DOHH2 (cell line): ENCODE measurements at regions not wholly inside any gene's neighbourhood (a gene's known extent, or its start where the extent isn't known, plus 50 kb on each side); places are given as distances from the start of the nearest gene placed in this dataset.

Experiments used
- H3F3A ChIP-seq: fragments of 200-600 bp; sonication (generic), shearing (Covaris generic); 2 replicates; pipeline ENCODE4 v1.6.0; 2016; ENCODE audit warnings: antibody characterized with exemption, mild to moderate bottlenecking; ENCODE audit not compliant: control insufficient read depth, insufficient read depth
- H3K27ac ChIP-seq: fragments of 200-600 bp; sonication (generic); 2 replicates; pipeline ENCODE4 v1.5.1; 2014; ENCODE audit warnings: low read depth, mild to moderate bottlenecking, low read length, moderate library complexity
- H3K27me3 ChIP-seq: fragments of 200-600 bp; sonication (generic); 2 replicates; pipeline ENCODE4 v1.6.1; 2014; ENCODE audit warnings: mild to moderate bottlenecking, low read length, mixed read lengths; ENCODE audit not compliant: control insufficient read depth
- H3K36me3 ChIP-seq: fragments of 200-600 bp; sonication (generic); 2 replicates; pipeline ENCODE4 v1.6.1; 2014; ENCODE audit warnings: mild to moderate bottlenecking, low read length, moderate library complexity, mixed read lengths; ENCODE audit not compliant: control insufficient read depth
- H3K4me1 ChIP-seq: fragments of 200-600 bp; sonication (generic); 2 replicates; pipeline ENCODE4 v1.6.1; 2014; ENCODE audit warnings: mild to moderate bottlenecking, low read length, mixed read lengths; ENCODE audit not compliant: control insufficient read depth
- H3K4me2 ChIP-seq: fragments of 200-600 bp; sonication (generic); 2 replicates; pipeline ENCODE4 v1.6.0; 2014; ENCODE audit warnings: mild to moderate bottlenecking, low read length, moderate library complexity
- H3K4me3 ChIP-seq: fragments of 200-600 bp; sonication (generic); 2 replicates; pipeline ENCODE4 v1.5.1; 2014; ENCODE audit warnings: mild to moderate bottlenecking, low read length, mixed read lengths
- H3K79me2 ChIP-seq: fragments of 200-600 bp; sonication (generic); 2 replicates; pipeline ENCODE4 v1.6.1; 2014; ENCODE audit warnings: mild to moderate bottlenecking, low read length, mixed read lengths; ENCODE audit not compliant: control insufficient read depth
- H3K9me2 ChIP-seq: fragments of 200-600 bp; sonication (generic); replicated peaks from 2 replicates; pipeline ENCODE4 v1.6.1; 2014; ENCODE audit warnings: mild to moderate bottlenecking, low read length, mixed read lengths; ENCODE audit not compliant: control insufficient read depth
- H3K9me3 ChIP-seq: fragments of 200-600 bp; sonication (generic); 2 replicates; pipeline ENCODE4 v1.6.1; 2014; ENCODE audit warnings: antibody characterized with exemption, low read length, mixed read lengths; ENCODE audit not compliant: control insufficient read depth, insufficient read depth
- H4K20me1 ChIP-seq: fragments of 200-600 bp; sonication (generic); 2 replicates; pipeline ENCODE4 v1.6.0; 2014; ENCODE audit warnings: low read depth, mild to moderate bottlenecking, antibody characterized with exemption, low read length, moderate library complexity; ENCODE audit not compliant: control insufficient read depth, insufficient read depth
- CTCF ChIP-seq: fragments of 200-600 bp; sonication (generic); IDR thresholded peaks from one replicate; pipeline ENCODE4 v1.5.1; 2014; ENCODE audit warnings: antibody characterized with exemption, mild to moderate bottlenecking, low read depth, low read length; ENCODE audit not compliant: poor library complexity, severe bottlenecking
- EZH2phosphoT487 ChIP-seq: fragments of 200-600 bp; sonication (generic); IDR thresholded peaks from 2 replicates; pipeline ENCODE4 v1.6.1; 2017; ENCODE audit warnings: borderline replicate concordance, mild to moderate bottlenecking, antibody characterized with exemption, low read length, moderate library complexity, mixed read lengths

- H3K79me2 ChIP-seq: no peaks in the 10 kb centered on the region
These were observed 215.1 kb upstream of the SORCS1 start for GRCh38 chr10:107379601-107380000.

GRCh38 chr10:107371801-107372200, 207.3 kb upstream of the SORCS1 start:
- no peak overlapping the region for H3K4me3 ChIP-seq
- H3K4me2 ChIP-seq: no peak overlapping the region
- H3K79me2 ChIP-seq: no peaks in the 10 kb centered on the region
- H3K4me1 ChIP-seq: no peaks in the 10 kb centered on the region
- H3K9me3 ChIP-seq: no peaks in the 10 kb centered on the region
- no peaks in the 10 kb centered on the region for H3K9me2 ChIP-seq
- H3F3A ChIP-seq: no peaks in the 10 kb centered on the region
- TF ChIP-seq CTCF: no peak
- no peak for TF ChIP-seq EZH2phosphoT487
- H3K36me3 ChIP-seq: no peaks in the 10 kb centered on the region
- H3K27ac ChIP-seq: no peak overlapping the region
- no peaks in the 10 kb centered on the region for H4K20me1 ChIP-seq
- no peaks in the 10 kb centered on the region for H3K27me3 ChIP-seq

More at GRCh38 chr10:107379601-107380000, 215.1 kb upstream of the SORCS1 start:
- Histone ChIP-seq H3K27me3 (no peaks in the 10 kb centered on the region), H3K9me2 (no peaks in the 10 kb centered on the region), H3K4me1 (no peaks in the 10 kb centered on the region), H3K9me3 (no peaks in the 10 kb centered on the region), H3K4me3 (no peak overlapping the region), H3K27ac (no peak overlapping the region), H3K4me2 (no peak overlapping the region), H3K36me3 (no peaks in the 10 kb centered on the region), H3F3A (no peaks in the 10 kb centered on the region), H4K20me1 (no peaks in the 10 kb centered on the region)
- no peak for TF ChIP-seq CTCF
- no peak for TF ChIP-seq EZH2phosphoT487

GRCh38 chr10:107364872-107365271, 200.4 kb upstream of the SORCS1 start:
- TF ChIP-seq CTCF (no peak), EZH2phosphoT487 (no peak)
- H3K36me3 ChIP-seq: no peaks in the 10 kb centered on the region
- H3K9me3 ChIP-seq: no peaks in the 10 kb centered on the region
- H3F3A ChIP-seq: no peaks in the 10 kb centered on the region
- H4K20me1 ChIP-seq: no peaks in the 10 kb centered on the region
- H3K9me2 ChIP-seq: no peaks in the 10 kb centered on the region
- H3K27me3 ChIP-seq: no peaks in the 10 kb centered on the region
- H3K79me2 ChIP-seq: no peaks in the 10 kb centered on the region
- H3K27ac ChIP-seq: no peak overlapping the region
- H3K4me1 ChIP-seq: no peaks in the 10 kb centered on the region
- H3K4me2 ChIP-seq: no peak overlapping the region
- no peak overlapping the region for H3K4me3 ChIP-seq

- H3K4me1 ChIP-seq: no peaks in the 10 kb centered on the region
- no peaks in the 10 kb centered on the region for H3K9me3 ChIP-seq
- H3F3A ChIP-seq: no peaks in the 10 kb centered on the region
- H3K27ac ChIP-seq: no peak overlapping the region
- no peak overlapping the region for H3K4me3 ChIP-seq
- H3K4me2 ChIP-seq: no peak overlapping the region
- H3K36me3 ChIP-seq: no peaks in the 10 kb centered on the region
- no peaks in the 10 kb centered on the region for H3K9me2 ChIP-seq
- no peaks in the 10 kb centered on the region for H3K27me3 ChIP-seq
- H4K20me1 ChIP-seq: no peaks in the 10 kb centered on the region
- TF ChIP-seq EZH2phosphoT487 (no peak), CTCF (no peak)
- no peaks in the 10 kb centered on the region for H3K79me2 ChIP-seq
These were observed 197.8 kb upstream of the SORCS1 start for GRCh38 chr10:107362306-107362705.
